H9 (cell line): ENCODE measurements at regions not wholly inside any gene's neighbourhood (a gene's known extent, or its start where the extent isn't known, plus 50 kb on each side); places are given as distances from the start of the nearest gene placed in this dataset.

Experiments
- DNase-seq: peaks from one replicate; pipeline ENCODE4 v3.0.0-alpha.2; 2017
- H2AFZ ChIP-seq: one replicate; pipeline ENCODE4 v1.6.1; 2013; ENCODE audit warnings: mild to moderate bottlenecking, low read length, control low read depth, moderate library complexity
- H2AK5ac ChIP-seq: 2 replicates; pipeline ENCODE4 v1.6.1; 2013; ENCODE audit warnings: low read length, control low read depth, mixed read lengths; ENCODE audit not compliant: insufficient read length
- H2BK120ac ChIP-seq: one replicate; pipeline ENCODE4 v1.6.1; 2013; ENCODE audit warnings: low read depth, mild to moderate bottlenecking, low read length, control low read depth, inconsistent platforms; ENCODE audit not compliant: poor library complexity, severe bottlenecking
- H2BK12ac ChIP-seq: 2 replicates; pipeline ENCODE4 v1.6.1; 2013; ENCODE audit warnings: low read length, control low read depth, mixed read lengths, low read depth; ENCODE audit not compliant: insufficient read length
- H2BK15ac ChIP-seq: 2 replicates; pipeline ENCODE4 v1.6.1; 2013; ENCODE audit warnings: low read depth, low read length, control low read depth
- H2BK20ac ChIP-seq: one replicate; pipeline ENCODE4 v1.6.1; 2013; ENCODE audit warnings: low read depth, mild to moderate bottlenecking, low read length, control low read depth, inconsistent platforms; ENCODE audit not compliant: poor library complexity, severe bottlenecking
- H2BK5ac ChIP-seq: 2 replicates; pipeline ENCODE4 v1.6.1; 2013; ENCODE audit warnings: low read length, control low read depth, mixed read lengths; ENCODE audit not compliant: insufficient read length
- H3K14ac ChIP-seq: 2 replicates; pipeline ENCODE4 v1.6.1; 2013; ENCODE audit warnings: low read length, control low read depth; ENCODE audit not compliant: insufficient read depth
- H3K18ac ChIP-seq: 2 replicates; pipeline ENCODE4 v1.6.1; 2013; ENCODE audit warnings: low read depth, mild to moderate bottlenecking, mixed read lengths, low read length, control low read depth; ENCODE audit not compliant: insufficient read length
- H3K23ac ChIP-seq: 2 replicates; pipeline ENCODE4 v1.6.1; 2013; ENCODE audit warnings: low read length, control low read depth, mixed read lengths, low read depth; ENCODE audit not compliant: insufficient read length
- H3K23me2 ChIP-seq: 2 replicates; pipeline ENCODE4 v1.6.1; 2013; ENCODE audit warnings: low read depth, mild to moderate bottlenecking, mixed read lengths, low read length, control low read depth; ENCODE audit not compliant: insufficient read length, poor library complexity, severe bottlenecking
- H3K27ac ChIP-seq: 2 replicates; pipeline ENCODE4 v1.5.1; 2013; ENCODE audit warnings: low read length, control low read depth, mixed read lengths, low read depth; ENCODE audit not compliant: insufficient read length
- H3K27me3 ChIP-seq: 2 replicates; pipeline ENCODE4 v1.6.1; 2013; ENCODE audit warnings: low read length, control low read depth, inconsistent platforms; ENCODE audit not compliant: insufficient read depth
- H3K4ac ChIP-seq: 2 replicates; pipeline ENCODE4 v1.6.1; 2013; ENCODE audit warnings: low read depth, mild to moderate bottlenecking, control low read depth, inconsistent platforms, low read length, moderate library complexity
- H3K4me1 ChIP-seq: 2 replicates; pipeline ENCODE4 v1.6.1; 2013; ENCODE audit warnings: low read length, control low read depth, inconsistent platforms; ENCODE audit not compliant: insufficient read depth
- H3K4me2 ChIP-seq: 2 replicates; pipeline ENCODE4 v1.6.1; 2013; ENCODE audit warnings: low read length, control low read depth, mixed read lengths; ENCODE audit not compliant: insufficient read length, insufficient read depth
- H3K56ac ChIP-seq: 2 replicates; pipeline ENCODE4 v1.6.1; 2013; ENCODE audit warnings: low read depth, mild to moderate bottlenecking, mixed read lengths, low read length, control low read depth; ENCODE audit not compliant: insufficient read length
- H3K79me1 ChIP-seq: 2 replicates; pipeline ENCODE4 v1.6.1; 2013; ENCODE audit warnings: low read depth, mild to moderate bottlenecking, moderate library complexity, low read length, control low read depth, inconsistent platforms; ENCODE audit not compliant: insufficient read depth, poor library complexity, severe bottlenecking
- H3K79me2 ChIP-seq: 2 replicates; pipeline ENCODE4 v1.6.1; 2013; ENCODE audit warnings: low read length, control low read depth, inconsistent platforms; ENCODE audit not compliant: insufficient read depth
- H3K9ac ChIP-seq: 2 replicates; pipeline ENCODE4 v1.6.1; 2013; ENCODE audit warnings: low read length, control low read depth, mixed read lengths; ENCODE audit not compliant: insufficient read length; ENCODE audit errors: extremely low read depth
- H3K9me3 ChIP-seq: one replicate; pipeline ENCODE4 v1.6.1; 2013; ENCODE audit warnings: low read depth, low read length, inconsistent platforms; ENCODE audit not compliant: control insufficient read depth
- H3T11ph ChIP-seq: one replicate; pipeline ENCODE4 v1.6.1; 2013; ENCODE audit warnings: mild to moderate bottlenecking, low read length, control low read depth, inconsistent platforms
- H4K20me1 ChIP-seq: one replicate; pipeline ENCODE4 v1.6.1; 2013; ENCODE audit not compliant: control insufficient read depth, insufficient read length, insufficient read depth
- H4K5ac ChIP-seq: 2 replicates; pipeline ENCODE4 v1.6.1; 2013; ENCODE audit warnings: low read depth, mild to moderate bottlenecking, mixed read lengths, low read length, control low read depth; ENCODE audit not compliant: insufficient read length
- H4K8ac ChIP-seq: replicated peaks from 2 replicates; pipeline ENCODE4 v1.6.1; 2013; ENCODE audit warnings: low read length, control low read depth, mixed read lengths, low read depth; ENCODE audit not compliant: insufficient read length
- H4K91ac ChIP-seq: 2 replicates; pipeline ENCODE4 v1.6.1; 2013; ENCODE audit warnings: low read depth, mild to moderate bottlenecking, moderate library complexity, mixed read lengths, low read length, control low read depth; ENCODE audit not compliant: insufficient read length
- H3K27ac Mint-ChIP-seq, 3 experiments: 2 replicates in 2 of 3; 3 replicates in 1 of 3; pipeline ENCODE4 v1.8.0; 2020 to 2021; ENCODE audit warnings: mixed read lengths in 3 of 3, mild to moderate bottlenecking in 1 of 3, moderate library complexity in 1 of 3
- H3K27me3 Mint-ChIP-seq: 2 replicates; pipeline ENCODE4 v1.8.0; 2021; ENCODE audit warnings: low read depth, mild to moderate bottlenecking, moderate library complexity, mixed read lengths
- H3K36me3 Mint-ChIP-seq, 3 experiments: 2 replicates in 2 of 3; 3 replicates in 1 of 3; pipeline ENCODE4 v1.8.0; 2020 to 2021; ENCODE audit warnings: low read depth in 3 of 3, mixed read lengths in 3 of 3; ENCODE audit not compliant: insufficient read depth in 1 of 3
- H3K4me1 Mint-ChIP-seq, 2 experiments: 2 replicates each; pipeline ENCODE4 v1.8.0; 2020; ENCODE audit warnings: mixed read lengths in 2 of 2
- H3K4me3 Mint-ChIP-seq, 2 experiments: 2 replicates in 1 of 2; 3 replicates in 1 of 2; pipeline ENCODE4 v1.8.0; 2020 to 2021; ENCODE audit warnings: mild to moderate bottlenecking in 2 of 2, mixed read lengths in 2 of 2, moderate library complexity in 1 of 2
- H3K9me3 Mint-ChIP-seq, 2 experiments: 2 replicates in 1 of 2; 3 replicates in 1 of 2; pipeline ENCODE4 v1.8.0; 2020; ENCODE audit warnings: mild to moderate bottlenecking in 2 of 2, mixed read lengths in 2 of 2, moderate library complexity in 1 of 2
- CTCF ChIP-seq: fragments of 200-600 bp; sonication (generic); conservative IDR thresholded peaks from 3 replicates; pipeline ENCODE4 v1.8.0; 2021; ENCODE audit warnings: antibody characterized with exemption, mild to moderate bottlenecking
- WGBS: extraction: QIAGEN DNeasy Blood & Tissue Kit; methylation state at CpG from one replicate; pipeline ENCODE4 v1.1.7; 2013; ENCODE audit warnings: missing lambda C conversion rate, low lambda C conversion rate, mixed read lengths; ENCODE audit not compliant: insufficient read length; ENCODE audit errors: extremely low coverage; 5-methylcytosine and 5-hydroxymethylcytosine counted together

GRCh38 chr14:103255555-103255954 is 78.5 kb upstream of the EIF5 start:
- no peak overlapping the region for H3K4me3 Mint-ChIP-seq
- Histone ChIP-seq H2BK12ac (no peak overlapping the region), H2BK5ac (no peak overlapping the region), H3K4me2 (no peak overlapping the region), H3K18ac (no peak overlapping the region), H3K27me3 (no peaks in the 10 kb centered on the region), H3K79me1 (no peaks in the 10 kb centered on the region), H2BK15ac (no peak overlapping the region), H4K20me1 (no peaks in the 10 kb centered on the region), H3K14ac (no peak overlapping the region), H3K79me2 (no peaks in the 10 kb centered on the region; the same call in 1 of the 2 replicates), H2BK20ac (no peak overlapping the region), H3T11ph (no peak overlapping the region), H4K91ac (no peak overlapping the region), H4K8ac (no peak overlapping the region), H3K4me1 (peaks cover 2% of the 10 kb centered on the region; the same call in 1 of the 2 replicates), H2BK120ac (no peak overlapping the region), H3K9ac (no peak overlapping the region), H3K9me3 (no peaks in the 10 kb centered on the region), H3K23me2 (no peaks in the 10 kb centered on the region), H4K5ac (no peak overlapping the region), H3K4ac (no peak overlapping the region), H2AK5ac (no peak overlapping the region), H3K27ac (no peak overlapping the region), H3K23ac (no peak overlapping the region), H2AFZ (no peak overlapping the region), H3K56ac (no peak overlapping the region)
- TF ChIP-seq CTCF: no peak
- no peaks in the 10 kb centered on the region; a peak in 1 of 7 replicates for H3K36me3 Mint-ChIP-seq
- H3K27ac Mint-ChIP-seq: no peak overlapping the region
- H3K9me3 Mint-ChIP-seq: no peaks in the 10 kb centered on the region
- DNase-seq: no peak
- WGBS: no CpG with 5 or more reads among the region's 4 CpGs
- peaks cover 5% of the 10 kb centered on the region for H3K27me3 Mint-ChIP-seq
- H3K4me1 Mint-ChIP-seq: peaks cover 12% of the 10 kb centered on the region in 2 experiments
